BE2C (cell line): ENCODE measurements at regions not wholly inside any gene's neighbourhood (a gene's known extent, or its start where the extent isn't known, plus 50 kb on each side); places are given as distances from the start of the nearest gene placed in this dataset.

Experiments
- DNase-seq: peaks from one replicate; pipeline ENCODE4 v3.0.0-alpha.2; 2020
- H3K27me3 ChIP-seq: fragments of 250-450 bp; sonication (Bioruptor Pico); 2 replicates; pipeline ENCODE4 v1.5.1; 2020; ENCODE audit warnings: mild to moderate bottlenecking
- H3K36me3 ChIP-seq: fragments of 250-450 bp; sonication (Bioruptor Pico); 2 replicates; pipeline ENCODE4 v1.5.1; 2020; ENCODE audit warnings: mild to moderate bottlenecking
- H3K4me1 ChIP-seq: fragments of 250-450 bp; sonication (Bioruptor Pico); 2 replicates; pipeline ENCODE4 v1.5.1; 2020
- H3K4me3 ChIP-seq: 2 replicates; pipeline ENCODE4 v1.5.1; 2011; ENCODE audit warnings: low read depth, low read length
- H3K9me3 ChIP-seq: fragments of 250-450 bp; sonication (Bioruptor Pico); 2 replicates; pipeline ENCODE4 v1.5.1; 2020
- CTCF ChIP-seq: IDR thresholded peaks from 2 replicates; pipeline ENCODE4 v1.5.1; 2012; ENCODE audit warnings: mild to moderate bottlenecking, low read depth, low read length

GRCh38 chr14:66133666-66134065 is 352.5 kb upstream of the CCDC196 start:
- H3K36me3 ChIP-seq: no peaks in the 10 kb centered on the region
- no peaks in the 10 kb centered on the region for H3K9me3 ChIP-seq
- DNase-seq: no peak
- no peaks in the 10 kb centered on the region for H3K27me3 ChIP-seq
- TF ChIP-seq CTCF: no peak
- no peak overlapping the region for H3K4me3 ChIP-seq
- H3K4me1 ChIP-seq: peaks cover 4% of the 10 kb centered on the region

- DNase-seq: no peak
- no peak for TF ChIP-seq CTCF
- H3K4me1 ChIP-seq: peaks cover 3% of the 10 kb centered on the region
- H3K4me3 ChIP-seq: no peak overlapping the region
- no peaks in the 10 kb centered on the region for H3K36me3 ChIP-seq
- no peaks in the 10 kb centered on the region for H3K27me3 ChIP-seq
- H3K9me3 ChIP-seq: no peaks in the 10 kb centered on the region
These were observed 350.3 kb upstream of the CCDC196 start for GRCh38 chr14:66135831-66136230.

GRCh38 chr14:66137081-66137480 is 349.1 kb upstream of the CCDC196 start:
- no peak overlapping the region for H3K4me3 ChIP-seq
- no peak for TF ChIP-seq CTCF
- no peaks in the 10 kb centered on the region for H3K9me3 ChIP-seq
- no peaks in the 10 kb centered on the region for H3K36me3 ChIP-seq
- DNase-seq: no peak
- no peaks in the 10 kb centered on the region for H3K27me3 ChIP-seq
- H3K4me1 ChIP-seq: no peaks in the 10 kb centered on the region

GRCh38 chr14:66139432-66139831 is 346.7 kb upstream of the CCDC196 start:
- Histone ChIP-seq H3K4me1 (no peaks in the 10 kb centered on the region), H3K4me3 (no peak overlapping the region)
- no peak for DNase-seq

GRCh38 chr14:66140213-66140918 is 345.8 kb upstream of the CCDC196 start:
- H3K4me1 ChIP-seq: no peaks in the 10 kb centered on the region
- TF ChIP-seq CTCF: no peak
- no peak for DNase-seq
- H3K27me3 ChIP-seq: no peaks in the 10 kb centered on the region
- no peaks in the 10 kb centered on the region for H3K36me3 ChIP-seq
- H3K4me3 ChIP-seq: no peak overlapping the region
- no peaks in the 10 kb centered on the region for H3K9me3 ChIP-seq

More at GRCh38 chr14:66139432-66139831, 346.7 kb upstream of the CCDC196 start:
- Histone ChIP-seq H3K27me3 (no peaks in the 10 kb centered on the region), H3K36me3 (no peaks in the 10 kb centered on the region), H3K9me3 (no peaks in the 10 kb centered on the region)
- no peak for TF ChIP-seq CTCF

- Histone ChIP-seq H3K4me1 (no peaks in the 10 kb centered on the region), H3K36me3 (no peaks in the 10 kb centered on the region), H3K27me3 (no peaks in the 10 kb centered on the region), H3K9me3 (no peaks in the 10 kb centered on the region), H3K4me3 (no peak overlapping the region)
- no peak for DNase-seq
- no peak for TF ChIP-seq CTCF
These were observed 345.2 kb upstream of the CCDC196 start for GRCh38 chr14:66140963-66141362.
